ENCODE measurements at regions not wholly inside any gene's neighbourhood (a gene's known extent, or its start where the extent isn't known, plus 50 kb on each side); places are given as distances from the start of the nearest gene placed in this dataset.
A peak's percentile ranks its signal among the peaks of the same experiment; 100 is the strongest.
"Not testable (repeated sequence)": the region's sequence is repeated elsewhere in the genome, so short reads cannot be mapped to it uniquely, and the experiment has no call there.

DNA sequence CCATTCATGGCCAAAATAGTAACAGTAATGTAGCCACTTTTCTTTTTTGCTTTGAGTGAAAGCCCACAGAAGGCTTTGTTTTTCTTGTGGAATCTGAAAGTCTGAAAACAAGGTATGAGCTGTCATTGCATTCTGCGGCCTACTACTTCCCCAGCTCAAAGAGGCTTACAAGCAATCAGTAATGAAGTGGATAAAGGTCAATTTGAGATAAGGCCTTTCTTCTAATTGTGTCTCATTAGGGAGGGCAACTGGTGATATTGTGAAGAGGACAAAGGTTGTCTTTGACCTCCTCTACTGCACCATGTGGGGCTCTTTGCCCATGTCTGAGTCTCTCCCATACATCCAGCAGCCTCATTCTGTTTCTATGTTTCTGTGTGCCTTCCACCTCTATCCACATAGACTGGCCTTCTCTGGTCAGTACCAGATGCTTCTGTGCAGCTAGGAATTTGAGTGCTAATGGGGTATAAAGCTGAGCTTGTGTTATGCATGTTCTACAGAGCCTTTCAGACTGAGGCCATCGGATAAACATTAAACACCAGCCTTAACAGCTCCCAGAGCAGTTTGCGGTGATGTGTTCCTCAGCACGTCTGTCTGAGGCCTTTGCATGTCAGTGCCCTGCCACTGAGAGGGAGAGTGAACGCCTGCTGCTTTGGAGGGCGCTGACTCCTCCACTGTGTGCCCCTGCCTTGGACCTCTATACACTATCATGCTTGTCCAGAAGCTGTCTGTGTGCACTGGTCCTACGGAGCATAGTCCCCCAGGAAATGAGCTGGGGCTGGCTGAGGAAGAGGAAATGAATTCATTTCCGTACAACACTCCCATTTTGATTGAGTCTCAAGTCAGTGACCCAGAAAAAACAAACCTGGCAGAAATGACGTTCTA, 80.2 kb downstream of the SH2D1A start:
- Histone ChIP-seq H3K9me3 (replicated peaks; ENCODE audit: control insufficient read depth, low read depth, low read length) (no peaks in the 10 kb centered on the region), H3K4me3 (ENCODE audit: low read length) (no peak overlapping the region), H3K4me1 (ENCODE audit: control insufficient read depth, insufficient read depth, low read length) (no peaks in the 10 kb centered on the region), H3K27ac (ENCODE audit: low read length) (no peak overlapping the region), H3K36me3 (ENCODE audit: control insufficient read depth, insufficient read depth, low read length) (no peaks in the 10 kb centered on the region), H3K27me3 (ENCODE audit: control insufficient read depth, insufficient read depth, low read length) (no peaks in the 10 kb centered on the region)
- WGBS (ENCODE audit: insufficient coverage): 62% methylated on average over 4 of the region's 9 CpGs
- DNase-seq: no peak

- Histone ChIP-seq H3K4me3 (ENCODE audit: low read length) (no peak overlapping the region), H3K4me1 (ENCODE audit: control insufficient read depth, insufficient read depth, low read length) (no peaks in the 10 kb centered on the region)
Measured at GRCh38 chrX:124433186-124433585, 86.8 kb downstream of the SH2D1A start.

GRCh38 chrX:124435616-124436015, 89.3 kb downstream of the SH2D1A start:
- 50% methylated on average over 1 of the region's 4 CpGs for WGBS (ENCODE audit: insufficient coverage)
- no peaks in the 10 kb centered on the region for H3K4me1 ChIP-seq (ENCODE audit: control insufficient read depth, insufficient read depth, low read length)
- no peak overlapping the region for H3K4me3 ChIP-seq (ENCODE audit: low read length)
- no peak overlapping the region for H3K27ac ChIP-seq (ENCODE audit: low read length)
- H3K27me3 ChIP-seq (ENCODE audit: control insufficient read depth, insufficient read depth, low read length): no peaks in the 10 kb centered on the region
- no peaks in the 10 kb centered on the region for H3K9me3 ChIP-seq (replicated peaks; ENCODE audit: control insufficient read depth, low read depth, low read length)
- peak; percentile 5 for DNase-seq
- no peaks in the 10 kb centered on the region for H3K36me3 ChIP-seq (ENCODE audit: control insufficient read depth, insufficient read depth, low read length)

More at GRCh38 chrX:124433186-124433585, 86.8 kb downstream of the SH2D1A start:
- Histone ChIP-seq H3K27me3 (ENCODE audit: control insufficient read depth, insufficient read depth, low read length) (no peaks in the 10 kb centered on the region), H3K36me3 (ENCODE audit: control insufficient read depth, insufficient read depth, low read length) (no peaks in the 10 kb centered on the region), H3K9me3 (replicated peaks; ENCODE audit: control insufficient read depth, low read depth, low read length) (no peaks in the 10 kb centered on the region), H3K27ac (ENCODE audit: low read length) (no peak overlapping the region)
- DNase-seq: no peak
- WGBS (ENCODE audit: insufficient coverage): no CpG with 5 or more reads among the region's 2 CpGs

GRCh38 chrX:124440695-124441094, 94.3 kb downstream of the SH2D1A start:
- no peaks in the 10 kb centered on the region for H3K9me3 ChIP-seq (replicated peaks; ENCODE audit: control insufficient read depth, low read depth, low read length)
- no peaks in the 10 kb centered on the region for H3K27me3 ChIP-seq (ENCODE audit: control insufficient read depth, insufficient read depth, low read length)
- WGBS (ENCODE audit: insufficient coverage): no CpG with 5 or more reads among the region's 2 CpGs
- no peaks in the 10 kb centered on the region for H3K36me3 ChIP-seq (ENCODE audit: control insufficient read depth, insufficient read depth, low read length)
- H3K27ac ChIP-seq (ENCODE audit: low read length): no peak overlapping the region
- H3K4me3 ChIP-seq (ENCODE audit: low read length): no peak overlapping the region
- H3K4me1 ChIP-seq (ENCODE audit: control insufficient read depth, insufficient read depth, low read length): no peaks in the 10 kb centered on the region
- DNase-seq: no peak

DNA sequence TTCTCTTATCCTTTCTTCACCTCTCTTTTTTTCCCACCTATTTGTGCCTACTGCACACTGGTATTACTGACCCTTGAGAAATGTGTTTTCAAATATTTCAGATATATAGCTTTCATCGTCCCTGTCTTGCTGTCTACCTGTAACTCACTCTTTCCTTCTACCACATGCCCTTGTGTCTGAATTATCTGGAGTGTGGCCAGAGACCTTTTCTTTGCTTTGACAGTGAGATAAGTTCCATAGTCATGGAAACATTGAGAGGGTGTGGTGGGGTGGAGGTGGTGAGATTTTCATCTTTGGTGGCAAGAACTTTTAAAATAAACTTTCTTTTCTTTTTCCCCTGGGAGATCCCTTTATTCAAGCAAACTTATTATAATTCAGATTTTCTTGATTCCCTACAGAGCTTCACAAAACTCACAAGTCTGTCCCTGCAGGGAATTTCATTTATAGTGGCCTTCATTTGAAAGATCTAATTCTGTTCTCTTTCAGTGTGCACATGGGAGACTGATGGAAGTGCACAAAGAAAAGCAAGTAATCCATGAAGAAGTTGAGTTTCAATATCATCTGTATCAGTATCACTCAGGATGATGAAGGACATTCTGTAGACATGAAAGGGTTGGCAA, 95.7 kb downstream of the SH2D1A start:
- H3K36me3 ChIP-seq (ENCODE audit: control insufficient read depth, insufficient read depth, low read length): no peaks in the 10 kb centered on the region
- H3K4me1 ChIP-seq (ENCODE audit: control insufficient read depth, insufficient read depth, low read length): no peaks in the 10 kb centered on the region
- no peak for DNase-seq
- no peak overlapping the region for H3K27ac ChIP-seq (ENCODE audit: low read length)
- no peaks in the 10 kb centered on the region for H3K27me3 ChIP-seq (ENCODE audit: control insufficient read depth, insufficient read depth, low read length)
- no peak overlapping the region for H3K4me3 ChIP-seq (ENCODE audit: low read length)
- no CpG with 5 or more reads among the region's 1 CpG for WGBS (ENCODE audit: insufficient coverage)
- no peaks in the 10 kb centered on the region for H3K9me3 ChIP-seq (replicated peaks; ENCODE audit: control insufficient read depth, low read depth, low read length)

DNA sequence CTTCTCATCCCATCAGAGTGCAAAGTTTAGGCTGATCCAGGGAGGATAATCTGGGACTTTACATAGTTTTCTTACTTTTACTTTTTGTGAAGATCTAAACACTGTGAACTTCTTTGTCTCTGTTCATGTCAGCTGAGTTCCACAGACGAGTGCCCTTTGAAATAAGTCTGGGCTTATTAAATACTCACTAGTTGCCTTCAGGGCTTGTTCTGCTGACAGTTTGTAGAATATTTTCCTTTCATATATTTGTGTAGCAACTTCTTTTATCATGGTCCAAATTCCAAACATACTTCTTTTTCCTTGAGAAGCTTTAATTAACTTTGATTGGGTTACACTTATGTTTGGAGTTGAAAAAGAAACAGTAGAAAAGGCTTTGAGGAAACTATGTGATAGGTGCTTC, 109.6 kb downstream of the SH2D1A start:
- no peaks in the 10 kb centered on the region for H3K4me1 ChIP-seq (ENCODE audit: control insufficient read depth, insufficient read depth, low read length)
- H3K27ac ChIP-seq (ENCODE audit: low read length): no peak overlapping the region
- no peaks in the 10 kb centered on the region for H3K9me3 ChIP-seq (replicated peaks; ENCODE audit: control insufficient read depth, low read depth, low read length)
- DNase-seq: no peak
- H3K36me3 ChIP-seq (ENCODE audit: control insufficient read depth, insufficient read depth, low read length): no peaks in the 10 kb centered on the region
- no peak overlapping the region for H3K4me3 ChIP-seq (ENCODE audit: low read length)
- WGBS (ENCODE audit: insufficient coverage): no CpG with 5 or more reads among the region's 1 CpG
- no peaks in the 10 kb centered on the region for H3K27me3 ChIP-seq (ENCODE audit: control insufficient read depth, insufficient read depth, low read length)

DNA sequence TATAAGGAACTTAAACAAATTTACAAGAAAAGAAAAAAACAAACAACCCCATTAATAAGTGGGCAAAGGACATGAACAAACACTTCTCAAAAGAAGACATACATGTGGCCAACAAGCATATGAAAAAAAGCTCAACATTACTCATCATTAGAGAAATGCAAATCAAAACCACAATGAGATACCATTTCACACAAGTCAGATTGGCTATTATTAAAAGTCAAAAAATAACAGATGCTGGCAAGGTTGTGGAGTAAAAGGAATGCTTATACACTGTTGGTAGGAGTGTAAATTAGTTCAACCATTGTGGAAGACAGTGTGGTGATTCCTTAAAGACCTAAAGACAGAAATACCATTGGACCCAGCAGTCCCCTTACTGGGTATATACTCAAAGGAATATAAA, 113.5 kb downstream of the SH2D1A start:
- H3K27ac ChIP-seq (ENCODE audit: low read length); DNase-seq: not testable (repeated sequence)

DNA sequence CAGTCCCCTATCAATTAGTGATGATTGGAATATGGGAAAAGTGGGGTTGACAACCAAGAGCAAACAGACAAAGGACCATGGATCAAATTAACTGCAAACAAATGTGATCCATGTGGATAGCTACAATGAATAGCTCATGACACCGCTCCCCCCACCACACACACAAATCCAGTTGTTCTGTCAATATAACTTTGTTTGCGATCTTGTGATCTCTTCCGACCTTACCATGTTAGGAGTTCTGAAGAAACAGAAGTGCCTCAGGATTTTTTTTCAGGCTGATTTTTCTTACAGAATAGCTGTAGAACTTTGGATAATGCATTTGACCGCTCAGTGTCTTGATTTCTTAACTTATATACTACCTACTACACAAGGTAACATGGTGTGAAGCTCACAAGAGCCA, 116.6 kb downstream of the SH2D1A start:
- Histone ChIP-seq H3K4me3 (ENCODE audit: low read length) (no peak overlapping the region), H3K36me3 (ENCODE audit: control insufficient read depth, insufficient read depth, low read length) (no peaks in the 10 kb centered on the region), H3K27ac (ENCODE audit: low read length) (no peak overlapping the region), H3K4me1 (ENCODE audit: control insufficient read depth, insufficient read depth, low read length) (no peaks in the 10 kb centered on the region), H3K27me3 (ENCODE audit: control insufficient read depth, insufficient read depth, low read length) (no peaks in the 10 kb centered on the region), H3K9me3 (replicated peaks; ENCODE audit: control insufficient read depth, low read depth, low read length) (no peaks in the 10 kb centered on the region)
- WGBS (ENCODE audit: insufficient coverage): 80% methylated on average over 1 of the region's 4 CpGs
- DNase-seq: no peak

More for the DNA sequence above, 113.5 kb downstream of the SH2D1A start:
- H3K9me3 ChIP-seq (replicated peaks; ENCODE audit: control insufficient read depth, low read depth, low read length); H3K4me3 ChIP-seq (ENCODE audit: low read length); H3K36me3 ChIP-seq (ENCODE audit: control insufficient read depth, insufficient read depth, low read length); H3K4me1 ChIP-seq (ENCODE audit: control insufficient read depth, insufficient read depth, low read length); H3K27me3 ChIP-seq (ENCODE audit: control insufficient read depth, insufficient read depth, low read length): not testable (repeated sequence)

DNA sequence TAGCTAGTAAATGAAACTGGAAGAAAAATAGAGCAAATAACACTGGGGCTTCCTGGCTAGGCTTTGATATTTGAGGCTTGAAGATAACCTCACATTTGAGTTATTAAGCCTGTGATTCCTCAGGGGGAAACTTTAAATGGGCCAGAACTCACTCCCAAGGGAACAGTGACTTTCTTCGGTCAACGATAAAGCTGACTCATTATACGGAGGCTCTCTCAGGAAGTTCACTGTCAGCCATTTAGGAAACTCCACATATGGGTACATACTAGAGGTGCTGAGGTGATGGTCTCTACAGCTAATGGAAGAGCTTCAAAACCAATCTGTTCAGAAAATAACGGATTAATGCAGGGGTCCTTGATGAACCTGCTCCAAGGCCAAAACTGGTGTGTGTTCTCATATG, 120.8 kb downstream of the SH2D1A start:
- H3K27me3 ChIP-seq (ENCODE audit: control insufficient read depth, insufficient read depth, low read length): no peaks in the 10 kb centered on the region
- H3K27ac ChIP-seq (ENCODE audit: low read length): no peak overlapping the region
- no peaks in the 10 kb centered on the region for H3K9me3 ChIP-seq (replicated peaks; ENCODE audit: control insufficient read depth, low read depth, low read length)
- no CpG with 5 or more reads among the region's 4 CpGs for WGBS (ENCODE audit: insufficient coverage)
- no peak overlapping the region for H3K4me3 ChIP-seq (ENCODE audit: low read length)
- no peak for DNase-seq
- no peaks in the 10 kb centered on the region for H3K36me3 ChIP-seq (ENCODE audit: control insufficient read depth, insufficient read depth, low read length)
- no peaks in the 10 kb centered on the region for H3K4me1 ChIP-seq (ENCODE audit: control insufficient read depth, insufficient read depth, low read length)

DNA sequence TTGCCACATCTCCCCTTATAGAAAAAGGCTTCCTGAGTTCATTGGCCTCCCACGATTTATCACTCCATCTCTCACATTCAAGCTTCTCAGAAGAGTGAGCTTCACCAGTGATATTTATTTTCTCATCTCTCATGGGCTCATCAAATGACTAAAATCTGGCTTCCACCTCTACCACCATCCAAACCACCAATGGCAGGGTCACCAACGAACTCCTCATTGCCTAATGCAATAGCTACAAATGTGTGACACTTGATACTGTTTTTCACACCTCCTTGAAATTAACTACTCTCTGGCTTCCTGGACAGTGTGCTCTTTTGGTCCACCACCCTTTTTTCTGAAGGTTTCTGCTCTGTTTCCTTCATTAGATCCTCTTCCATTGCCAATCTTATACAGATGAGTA, 129.0 kb downstream of the SH2D1A start:
- H3K27me3 ChIP-seq (ENCODE audit: control insufficient read depth, insufficient read depth, low read length): no peaks in the 10 kb centered on the region
- H3K4me3 ChIP-seq (ENCODE audit: low read length): no peak overlapping the region
- WGBS (ENCODE audit: insufficient coverage): 79% methylated on average over 2 of the region's 2 CpGs
- H3K9me3 ChIP-seq (replicated peaks; ENCODE audit: control insufficient read depth, low read depth, low read length): no peaks in the 10 kb centered on the region
- no peak for DNase-seq
- no peak overlapping the region for H3K27ac ChIP-seq (ENCODE audit: low read length)
- no peaks in the 10 kb centered on the region for H3K4me1 ChIP-seq (ENCODE audit: control insufficient read depth, insufficient read depth, low read length)
- no peaks in the 10 kb centered on the region for H3K36me3 ChIP-seq (ENCODE audit: control insufficient read depth, insufficient read depth, low read length)
